ENCODE measurements at regions not wholly inside any gene's neighbourhood (a gene's known extent, or its start where the extent isn't known, plus 50 kb on each side); places are given as distances from the start of the nearest gene placed in this dataset.
"Not testable (repeated sequence)": the region's sequence is repeated elsewhere in the genome, so short reads cannot be mapped to it uniquely, and the experiment has no call there.

DNA sequence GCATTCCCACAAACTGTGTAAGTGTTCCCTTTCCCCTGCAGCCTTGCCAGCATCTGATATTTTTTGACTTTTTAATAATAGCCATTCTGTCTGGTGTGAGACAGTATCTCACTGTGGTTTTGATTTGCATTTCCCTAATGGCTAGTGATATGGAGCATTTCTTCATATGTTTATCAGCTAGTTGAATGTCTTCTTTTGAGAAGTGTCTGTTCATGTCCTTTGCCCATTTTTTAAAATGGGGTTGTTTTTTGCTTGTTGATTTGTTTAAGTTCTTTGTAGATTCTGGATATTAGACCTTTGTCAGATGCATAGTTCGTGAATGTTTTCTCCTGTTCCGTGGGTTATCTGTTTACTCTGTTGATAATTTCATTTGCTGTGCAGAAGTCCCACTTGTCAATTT, 492.8 kb downstream of the JRKL start:
- TF ChIP-seq, protein P1, sequence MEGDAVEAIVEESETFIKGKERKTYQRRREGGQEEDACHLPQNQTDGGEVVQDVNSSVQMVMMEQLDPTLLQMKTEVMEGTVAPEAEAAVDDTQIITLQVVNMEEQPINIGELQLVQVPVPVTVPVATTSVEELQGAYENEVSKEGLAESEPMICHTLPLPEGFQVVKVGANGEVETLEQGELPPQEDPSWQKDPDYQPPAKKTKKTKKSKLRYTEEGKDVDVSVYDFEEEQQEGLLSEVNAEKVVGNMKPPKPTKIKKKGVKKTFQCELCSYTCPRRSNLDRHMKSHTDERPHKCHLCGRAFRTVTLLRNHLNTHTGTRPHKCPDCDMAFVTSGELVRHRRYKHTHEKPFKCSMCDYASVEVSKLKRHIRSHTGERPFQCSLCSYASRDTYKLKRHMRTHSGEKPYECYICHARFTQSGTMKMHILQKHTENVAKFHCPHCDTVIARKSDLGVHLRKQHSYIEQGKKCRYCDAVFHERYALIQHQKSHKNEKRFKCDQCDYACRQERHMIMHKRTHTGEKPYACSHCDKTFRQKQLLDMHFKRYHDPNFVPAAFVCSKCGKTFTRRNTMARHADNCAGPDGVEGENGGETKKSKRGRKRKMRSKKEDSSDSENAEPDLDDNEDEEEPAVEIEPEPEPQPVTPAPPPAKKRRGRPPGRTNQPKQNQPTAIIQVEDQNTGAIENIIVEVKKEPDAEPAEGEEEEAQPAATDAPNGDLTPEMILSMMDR (IDR thresholded peaks at IDR 0.05), result not testable (repeated sequence)
- not testable (repeated sequence) for TF ChIP-seq POLR2AphosphoS5, POLR2A, EP300 (IDR thresholded peaks at IDR 0.05)

Measured in sigmoid colon (tissue), 4 donors.